ELR (cell line): ENCODE measurements at regions not wholly inside any gene's neighbourhood (a gene's known extent, or its start where the extent isn't known, plus 50 kb on each side); places are given as distances from the start of the nearest gene placed in this dataset.
"Not testable (repeated sequence)": the region's sequence is repeated elsewhere in the genome, so short reads cannot be mapped to it uniquely, and the experiment has no call there.

ENCODE experiments used
- DNase-seq: peaks from one replicate; pipeline ENCODE4 v3.0.0-alpha.2; 2015; ENCODE audit warnings: low read depth

DNA sequence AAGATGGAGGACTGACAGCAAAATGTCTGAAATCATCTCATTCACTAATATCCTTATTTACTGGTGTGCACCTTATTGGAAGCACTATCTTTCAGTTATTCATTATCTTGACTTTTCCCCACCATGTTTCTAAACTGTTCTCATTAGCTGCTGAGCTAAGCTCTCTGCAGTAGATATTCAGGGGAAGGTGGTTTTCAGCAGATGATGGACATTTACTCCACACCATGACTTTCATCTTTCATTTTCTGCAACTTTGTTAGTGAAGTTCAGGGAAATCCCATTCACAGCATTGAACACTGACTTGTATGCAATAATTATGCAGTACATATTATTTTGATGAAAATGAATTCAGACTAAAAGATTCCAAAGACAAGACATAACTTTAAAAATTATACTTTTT is 373.6 kb upstream of the FLRT2 start:
- DNase-seq: no peak

DNA sequence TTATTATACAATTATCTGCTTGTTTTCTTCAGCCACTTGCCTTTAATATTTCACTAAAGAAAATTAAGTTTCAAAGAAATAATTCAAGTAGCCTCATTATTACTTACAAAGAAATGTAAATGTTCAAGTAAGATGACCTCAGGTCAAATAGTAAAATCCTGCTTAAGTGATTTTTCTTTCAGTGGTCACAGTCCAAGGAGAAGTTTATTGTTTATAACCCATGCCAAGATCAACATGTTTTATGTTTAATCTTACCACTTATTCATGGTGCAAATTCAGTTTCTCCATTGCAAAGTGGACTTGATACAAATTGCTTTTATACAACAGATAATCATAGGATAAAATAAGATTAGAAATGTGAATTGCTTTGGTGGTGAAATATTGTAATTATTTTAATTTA is 370.2 kb upstream of the FLRT2 start:
- no peak for DNase-seq

DNA sequence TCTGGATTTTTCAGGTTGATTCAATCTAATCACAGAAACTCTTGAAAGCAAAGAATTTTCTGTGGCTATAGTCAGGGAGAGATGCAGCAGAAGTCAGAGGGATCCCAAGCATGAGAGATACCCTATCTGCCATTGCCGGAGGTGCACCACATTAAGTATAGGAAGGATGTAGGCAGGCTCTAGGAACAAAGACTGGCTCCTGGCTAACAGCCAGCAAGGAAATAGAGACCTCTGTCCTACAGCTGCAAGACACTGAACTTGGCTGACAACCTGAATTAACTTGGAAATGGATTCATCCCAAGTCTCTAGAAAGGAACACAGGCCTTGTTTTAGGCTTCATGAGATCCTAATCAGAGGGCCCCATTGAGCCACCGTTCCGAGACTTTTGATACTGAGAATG is 364.9 kb upstream of the FLRT2 start:
- DNase-seq: no peak

DNA sequence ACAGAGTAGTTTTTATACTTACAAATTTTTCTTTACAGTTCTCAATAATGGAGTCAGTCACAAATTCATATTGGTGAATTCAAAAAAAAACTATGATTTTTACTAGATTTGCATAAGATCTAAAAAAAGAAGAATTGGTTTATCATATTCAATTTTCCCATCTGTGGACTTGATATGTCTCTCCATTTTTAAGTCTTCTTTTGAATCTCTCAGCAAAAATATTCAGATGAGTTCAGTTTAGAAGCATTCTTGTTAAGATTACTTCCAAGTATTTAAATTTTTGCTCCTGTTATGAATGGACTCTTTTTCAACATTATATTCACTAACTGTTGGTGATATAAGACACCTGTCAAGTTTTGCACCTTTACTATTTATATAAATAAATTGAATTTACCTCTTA is 360.6 kb upstream of the FLRT2 start:
- DNase-seq: no peak

- DNase-seq: no peak
Observed at GRCh38 chr14:85172290-85172689, 357.7 kb upstream of the FLRT2 start.

DNA sequence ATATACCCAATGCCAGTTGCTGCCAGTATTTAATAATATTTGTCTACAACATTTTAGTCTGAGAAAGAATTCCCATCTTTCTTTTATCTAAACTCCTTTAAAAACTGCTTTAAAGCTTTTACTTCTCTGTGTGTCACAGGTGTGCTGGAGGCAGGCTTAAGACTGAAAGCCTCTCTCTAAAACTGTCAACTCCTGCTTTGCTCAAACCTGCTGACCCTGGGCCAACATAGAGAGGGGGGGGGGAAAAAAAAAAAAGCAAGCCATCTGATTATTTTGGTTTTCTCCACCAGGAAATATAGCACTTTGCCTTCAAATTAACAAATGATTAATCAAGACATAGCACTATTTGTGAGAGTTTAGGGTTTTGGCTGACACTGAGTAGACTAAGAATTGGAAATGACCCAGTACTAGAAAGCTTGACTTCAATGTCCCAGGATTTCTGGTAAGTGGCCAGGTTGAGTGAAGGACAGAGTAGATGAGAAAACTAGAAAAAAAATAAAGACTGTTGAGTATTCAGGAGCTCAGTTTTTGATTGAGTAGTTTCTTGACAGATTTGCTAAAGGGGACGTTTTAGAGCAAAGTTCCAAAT is 357.0 kb upstream of the FLRT2 start:
- DNase-seq: no peak

DNA sequence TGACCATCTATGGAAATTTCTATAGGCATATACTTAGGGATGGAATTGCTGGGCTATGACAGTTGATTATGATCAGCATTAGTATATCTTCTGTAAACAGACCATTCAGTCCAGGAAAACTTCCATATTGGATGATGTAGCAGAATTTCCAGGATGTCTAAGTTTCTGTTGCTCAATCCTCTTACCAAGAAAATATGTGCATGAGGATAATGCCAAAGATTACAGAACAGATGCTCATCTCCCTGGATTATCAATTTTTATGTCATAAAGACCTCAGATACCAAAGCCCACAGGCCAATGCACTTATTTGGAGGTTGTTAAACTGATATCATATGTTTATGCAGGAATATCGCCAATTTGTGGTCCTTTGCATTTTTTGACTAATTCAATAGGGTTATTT is 354.4 kb upstream of the FLRT2 start:
- no peak for DNase-seq

DNA sequence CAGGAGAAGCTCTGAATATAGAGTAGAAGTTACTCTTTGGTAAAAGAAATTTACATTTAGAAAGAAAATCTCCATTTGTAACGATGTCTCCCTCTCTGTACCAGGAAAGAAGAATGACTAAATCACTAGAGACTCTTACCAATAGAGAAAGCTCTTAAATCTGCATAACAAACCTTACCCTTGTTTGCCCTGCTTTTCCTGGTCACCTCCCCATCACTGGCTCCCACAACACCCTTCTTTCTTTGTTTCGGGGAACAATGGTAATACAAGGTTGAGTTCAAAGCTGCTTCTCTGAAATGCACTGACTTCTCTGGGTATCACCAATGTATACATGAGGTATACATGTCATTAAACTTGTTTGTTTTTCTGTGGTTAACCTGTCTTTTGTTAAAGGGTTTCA is 351.1 kb upstream of the FLRT2 start:
- DNase-seq: no peak

DNA sequence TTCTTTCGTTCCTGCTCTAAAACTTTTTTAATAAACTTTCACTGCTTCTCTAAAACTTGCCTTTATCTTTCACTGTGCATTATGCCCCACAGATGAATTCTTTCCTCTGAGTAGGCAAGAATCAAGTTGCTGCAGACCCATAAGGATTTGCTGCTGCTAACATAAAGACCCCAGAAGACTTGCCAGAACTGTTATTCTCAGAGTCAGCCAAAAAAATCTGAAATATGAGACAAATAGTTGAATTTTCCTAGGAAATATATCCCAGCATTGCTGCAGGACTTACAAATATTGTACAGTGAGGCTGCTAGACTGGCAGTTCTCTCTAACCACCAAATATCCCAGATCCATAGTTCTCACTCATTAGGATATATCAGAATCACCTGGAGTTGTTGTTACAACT is 349.1 kb upstream of the FLRT2 start:
- DNase-seq: no peak

DNA sequence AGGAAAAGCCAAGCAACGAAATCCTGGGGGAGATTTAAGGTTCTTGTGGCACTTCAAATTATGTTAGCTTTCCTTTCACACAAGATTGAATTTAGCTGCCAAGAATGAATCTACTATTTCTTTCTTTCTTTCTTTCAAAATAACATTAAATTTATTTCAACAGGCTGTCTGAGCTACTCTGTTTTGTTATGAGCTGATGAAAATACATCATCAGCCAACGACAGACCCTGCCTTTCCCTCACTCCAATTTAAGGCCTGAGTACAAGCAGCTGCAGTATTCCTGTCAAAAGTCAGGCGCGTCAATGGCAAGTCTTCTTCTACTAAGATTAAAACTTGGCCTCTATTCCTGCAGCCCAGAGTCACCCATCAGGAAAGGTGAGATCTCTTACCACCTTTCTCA is 347.7 kb upstream of the FLRT2 start:
- DNase-seq: no peak

DNA sequence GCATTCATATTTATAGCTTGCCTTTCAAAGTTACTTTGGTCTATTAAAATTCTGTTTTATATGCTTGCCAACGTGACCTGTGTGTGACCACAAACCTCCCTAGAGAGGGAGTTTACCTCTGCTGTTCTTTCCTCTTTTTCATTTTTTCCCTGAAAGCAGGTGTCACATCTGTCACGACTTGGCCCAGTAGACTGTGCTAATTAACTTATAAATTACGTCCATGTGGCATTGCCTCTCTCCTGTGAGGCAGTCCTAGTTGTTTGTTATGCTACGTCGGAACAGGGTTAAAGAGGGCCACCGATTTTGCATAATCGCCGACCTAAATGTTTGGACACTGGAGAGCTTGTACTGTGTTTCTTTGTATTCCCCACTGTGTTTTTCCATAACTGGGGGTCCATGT is 343.9 kb upstream of the FLRT2 start:
- no peak for DNase-seq

GRCh38 chr14:85187521-85187920 is 342.4 kb upstream of the FLRT2 start:
- peak; percentile 31 for DNase-seq

- no peak for DNase-seq
Observed at GRCh38 chr14:85188836-85189235, 341.1 kb upstream of the FLRT2 start.

GRCh38 chr14:85189253-85189652 is 340.7 kb upstream of the FLRT2 start:
- not testable (repeated sequence) for DNase-seq

GRCh38 chr14:85190251-85190650 is 339.7 kb upstream of the FLRT2 start:
- DNase-seq: no peak

DNA sequence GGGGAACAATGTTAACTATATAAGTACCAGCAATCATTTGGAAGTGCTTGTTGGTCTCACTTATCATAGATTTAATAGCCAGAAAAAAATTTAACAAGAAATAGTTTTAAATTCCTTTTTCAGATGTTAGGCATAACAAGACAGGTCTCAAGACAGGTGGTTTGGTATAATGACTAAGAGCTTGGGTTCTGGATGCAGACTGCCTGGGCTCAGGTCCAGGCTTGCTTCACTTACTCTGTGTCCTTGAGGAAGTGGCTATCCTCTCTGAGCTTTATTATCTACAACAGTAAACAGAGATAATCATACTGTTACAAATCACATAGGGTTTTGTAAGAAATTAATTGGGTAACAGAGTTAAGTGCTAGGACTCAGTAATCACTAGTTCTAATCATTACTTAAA is 338.0 kb upstream of the FLRT2 start:
- no peak for DNase-seq

DNA sequence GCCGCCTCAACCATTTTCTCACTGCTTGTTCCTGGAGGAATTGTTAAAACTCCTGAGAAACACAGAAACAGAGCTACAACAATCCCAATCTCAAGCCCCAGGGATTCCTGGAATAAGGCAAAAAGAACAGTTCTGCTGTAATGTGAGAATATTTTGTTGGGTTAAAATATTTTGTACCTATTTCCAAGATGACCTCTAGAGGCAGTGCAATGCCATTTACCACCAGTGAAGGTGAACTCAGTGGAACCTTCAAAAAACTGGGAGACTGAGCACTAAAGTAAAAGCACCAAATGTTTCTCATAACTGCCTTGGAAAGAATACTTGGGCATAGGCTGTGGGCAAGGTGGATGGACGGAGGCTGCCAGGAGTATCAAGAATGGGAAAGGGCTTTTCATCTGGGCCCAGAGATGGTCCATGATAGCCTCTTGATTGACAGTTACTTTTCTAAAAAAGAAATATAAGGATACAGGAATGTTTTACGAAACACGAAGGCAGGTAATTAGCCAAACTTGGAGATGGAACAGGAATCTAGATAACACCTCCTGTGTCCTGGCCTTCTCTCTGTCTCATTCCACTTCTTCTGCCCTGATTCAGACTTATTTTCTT is 334.0 kb upstream of the FLRT2 start:
- DNase-seq: peak; percentile 58

DNA sequence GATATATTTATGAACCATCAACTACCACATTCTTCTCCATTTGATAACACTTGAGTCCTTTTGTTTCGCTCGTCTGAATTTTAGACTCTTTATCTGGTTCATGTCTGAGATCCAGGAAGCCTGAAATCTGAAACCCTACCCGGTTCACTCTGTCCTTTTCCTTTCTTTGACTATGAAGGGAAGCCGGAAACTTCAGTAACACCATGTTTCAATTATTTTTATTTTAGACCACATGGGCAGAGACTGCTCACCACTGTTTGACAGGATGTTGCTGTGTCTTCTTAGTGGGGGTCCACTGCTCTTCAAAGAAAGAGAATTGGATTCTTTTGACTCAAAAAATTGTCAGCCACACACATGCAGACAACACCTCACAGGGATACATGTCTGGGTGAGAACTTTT is 331.9 kb upstream of the FLRT2 start:
- no peak for DNase-seq

DNA sequence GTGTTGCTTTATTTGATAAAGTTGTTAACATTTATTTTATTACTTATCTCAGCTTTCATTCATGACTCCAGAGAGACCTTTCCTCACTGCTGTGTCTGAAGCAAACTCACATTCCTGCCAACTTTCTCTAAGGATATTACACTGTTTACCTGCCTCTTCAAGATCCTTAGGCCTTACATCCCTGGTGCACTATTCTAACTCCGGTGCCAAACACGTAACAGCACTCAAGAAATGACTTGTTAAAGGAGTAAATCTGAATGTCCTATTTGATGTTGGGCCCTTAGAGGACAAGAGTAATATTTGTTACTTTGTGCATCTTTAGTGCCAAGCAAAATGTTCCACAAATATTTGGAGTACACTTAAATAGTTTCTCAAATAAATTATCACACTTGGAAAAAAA is 324.1 kb upstream of the FLRT2 start:
- DNase-seq: no peak

DNA sequence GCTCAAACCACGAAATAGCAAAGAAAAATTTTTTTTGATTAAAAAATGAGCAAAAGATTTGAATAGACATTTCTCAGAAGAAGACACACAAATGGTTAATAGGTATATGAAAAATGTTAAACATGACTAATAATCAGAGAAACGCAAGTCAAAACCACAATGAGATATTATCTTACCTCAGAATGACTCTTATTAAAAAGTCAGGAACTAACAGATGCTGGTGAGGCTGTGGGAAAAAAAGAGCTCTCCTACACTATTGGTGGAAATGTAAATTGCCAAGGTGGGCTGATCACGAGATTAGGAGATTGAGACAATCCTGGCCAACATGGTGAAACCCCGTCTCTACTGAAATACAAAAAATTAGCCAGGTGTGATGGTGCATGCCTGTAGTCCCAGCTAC is 315.5 kb upstream of the FLRT2 start:
- peak; percentile 88 for DNase-seq

GRCh38 chr14:85217412-85217811 is 312.5 kb upstream of the FLRT2 start:
- peak; percentile 65 for DNase-seq

- no peak for DNase-seq
Observed at GRCh38 chr14:85218982-85219381, 311.0 kb upstream of the FLRT2 start.

GRCh38 chr14:85221832-85222231 is 308.1 kb upstream of the FLRT2 start:
- no peak for DNase-seq

GRCh38 chr14:85222341-85222740 is 307.6 kb upstream of the FLRT2 start:
- DNase-seq: no peak

GRCh38 chr14:85223667-85224066 is 306.3 kb upstream of the FLRT2 start:
- no peak for DNase-seq
